HG03469 (cell line): ENCODE measurements at regions not wholly inside any gene's neighbourhood (a gene's known extent, or its start where the extent isn't known, plus 50 kb on each side); places are given as distances from the start of the nearest gene placed in this dataset.
"Not testable (repeated sequence)": the region's sequence is repeated elsewhere in the genome, so short reads cannot be mapped to it uniquely, and the experiment has no call there.

ENCODE experiments used
- ATAC-seq: cut with Tn5 transposase; IDR thresholded peaks from one replicate; pipeline ENCODE4 v1.9.1; 2021; ENCODE audit warnings: mild to moderate bottlenecking, moderate library complexity, moderate number of reproducible peaks; ENCODE audit not compliant: unreplicated experiment

DNA sequence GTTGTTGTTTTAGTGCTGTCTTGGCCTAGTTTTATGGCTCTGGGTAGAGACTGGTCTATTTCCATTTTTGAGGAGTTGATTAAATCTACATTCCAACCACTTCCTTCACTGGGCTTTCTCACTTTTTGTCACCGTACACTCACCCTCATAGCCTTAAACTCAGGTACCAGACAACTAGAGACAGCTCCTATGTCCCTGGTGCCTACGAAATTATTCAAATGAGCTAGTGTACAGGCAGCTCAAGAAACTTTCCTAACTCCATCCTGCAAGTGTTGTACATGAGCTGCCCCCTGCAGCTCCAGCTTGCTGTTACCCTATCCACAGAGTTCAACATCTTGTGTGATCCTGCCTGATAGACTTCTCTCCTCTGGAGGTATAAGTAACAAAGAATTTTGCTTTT, 704.8 kb upstream of the RGS18 start:
- no peak for ATAC-seq

GRCh38 chr1:191457889-191458288, 700.4 kb upstream of the RGS18 start:
- no peak for ATAC-seq

GRCh38 chr1:191460234-191460633, 698.0 kb upstream of the RGS18 start:
- no peak for ATAC-seq

DNA sequence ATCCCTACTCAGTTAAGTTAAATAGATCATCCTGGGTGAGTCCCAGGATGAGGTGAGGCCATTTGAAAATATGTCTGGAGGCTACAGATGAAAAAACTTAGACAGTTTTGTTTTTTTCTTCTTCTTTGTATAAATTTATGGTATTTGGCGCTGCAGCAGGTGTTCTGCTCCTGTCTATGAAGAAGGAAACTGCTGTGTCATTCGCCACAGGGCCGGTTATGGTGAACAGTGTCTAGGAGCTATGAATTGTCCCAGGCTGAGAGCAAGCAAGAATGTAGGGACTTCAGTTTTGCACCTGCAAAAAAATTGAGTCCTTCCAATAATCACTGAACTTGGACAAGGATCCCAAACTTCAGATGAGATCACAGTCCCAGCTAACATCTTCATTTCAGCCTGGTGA, 674.3 kb upstream of the RGS18 start:
- ATAC-seq: no peak

DNA sequence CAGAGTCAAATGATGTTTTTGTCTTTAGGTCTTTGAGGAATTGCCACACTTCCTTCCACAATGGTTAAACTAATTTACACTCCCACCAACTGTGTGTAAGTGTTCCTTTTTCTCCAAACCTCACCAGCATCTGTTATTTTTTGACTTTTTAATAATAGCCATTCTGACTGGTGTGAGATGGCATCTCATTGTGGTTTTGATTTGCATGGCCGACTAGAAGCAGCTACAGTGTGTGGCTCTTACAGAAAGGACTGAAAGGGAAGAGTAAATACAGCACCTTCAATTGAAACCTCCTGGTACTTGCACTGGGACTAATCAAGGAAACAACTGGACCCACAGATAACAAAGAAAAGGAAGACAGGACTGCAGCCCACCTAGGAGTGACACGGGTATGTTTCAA, 668.0 kb upstream of the RGS18 start:
- no peak for ATAC-seq

DNA sequence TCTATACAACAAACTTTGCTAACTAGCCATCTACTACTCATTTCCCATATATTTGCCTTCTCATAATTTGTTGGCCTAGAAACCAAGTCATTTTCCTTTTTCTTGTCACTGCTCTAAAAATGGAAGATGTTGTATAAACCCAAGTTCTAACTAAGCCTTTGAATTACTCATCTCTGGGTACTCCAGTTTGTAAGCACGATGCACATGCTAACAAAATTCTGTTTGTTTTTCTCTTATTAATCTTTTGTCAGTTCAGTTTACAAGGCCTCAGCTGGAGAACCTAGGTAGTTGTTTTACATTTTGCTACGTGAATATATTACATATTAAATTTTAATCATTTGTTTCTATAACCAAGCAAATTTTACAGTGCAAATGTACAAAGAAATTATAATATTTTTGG, 663.2 kb upstream of the RGS18 start:
- no peak for ATAC-seq

GRCh38 chr1:191498318-191498717, 659.9 kb upstream of the RGS18 start:
- no peak for ATAC-seq

- no peak for ATAC-seq
Observed at GRCh38 chr1:191498825-191499224, 659.4 kb upstream of the RGS18 start.

DNA sequence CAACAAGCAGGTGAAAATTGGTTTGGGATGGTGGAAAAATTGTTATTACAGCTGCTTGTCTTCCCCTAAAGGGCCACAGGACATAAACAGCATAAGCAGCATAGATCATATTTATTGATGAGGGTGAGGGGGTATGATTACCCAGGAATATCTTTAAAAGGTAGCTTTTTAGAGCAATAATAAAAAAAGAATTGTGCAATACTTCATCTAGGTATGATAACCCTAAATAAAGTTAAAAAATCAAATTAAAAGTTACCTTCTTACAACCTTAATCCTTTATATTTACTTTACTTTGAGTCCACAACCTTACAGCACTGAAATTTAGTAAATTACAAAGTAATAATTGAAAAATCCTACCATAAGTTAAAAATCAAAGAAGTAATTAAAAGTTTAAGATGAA, 653.3 kb upstream of the RGS18 start:
- ATAC-seq: no peak

GRCh38 chr1:191508239-191508638, 650.0 kb upstream of the RGS18 start:
- no peak for ATAC-seq

- ATAC-seq: not testable (repeated sequence)
Observed at GRCh38 chr1:191511480-191511879, 646.8 kb upstream of the RGS18 start.

DNA sequence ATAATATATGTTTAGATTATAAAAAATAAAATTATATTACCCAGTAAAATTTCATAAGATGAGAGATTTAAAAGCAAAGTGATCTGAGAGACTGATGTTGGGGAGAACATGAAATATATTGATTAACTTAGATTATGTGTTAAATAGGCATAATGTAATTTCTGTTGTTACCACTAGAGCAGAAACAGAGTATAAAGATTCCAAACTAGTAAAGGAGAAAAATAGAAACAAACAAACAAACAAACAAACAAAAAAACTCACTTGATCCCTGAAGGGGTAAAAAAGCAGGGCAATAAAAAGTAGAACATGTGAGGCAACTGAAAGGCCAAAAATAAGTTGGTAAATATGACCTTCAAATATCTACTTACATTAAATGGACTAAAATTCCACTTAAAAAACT, 640.4 kb upstream of the RGS18 start:
- no peak for ATAC-seq

DNA sequence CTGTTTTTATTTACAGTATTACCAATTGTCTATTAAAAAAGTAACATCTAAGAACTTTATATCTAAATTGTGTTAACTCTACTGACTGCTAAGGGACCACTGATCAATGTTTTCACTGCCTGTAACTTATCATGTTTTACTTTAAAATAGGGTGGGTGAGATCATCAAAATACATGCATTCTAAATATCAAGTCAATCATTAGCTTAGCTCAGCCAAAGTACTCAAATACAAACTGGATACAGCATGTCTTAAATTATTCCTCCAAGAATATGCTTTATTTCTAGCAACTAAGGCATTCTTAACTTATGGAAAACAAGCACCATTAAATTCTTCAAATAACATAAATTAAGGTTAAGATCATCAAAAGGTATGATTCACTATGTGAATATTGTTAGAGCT, 638.7 kb upstream of the RGS18 start:
- ATAC-seq: no peak

- ATAC-seq: no peak
Observed at GRCh38 chr1:191520345-191520744, 637.9 kb upstream of the RGS18 start.

GRCh38 chr1:191525944-191526343, 632.3 kb upstream of the RGS18 start:
- ATAC-seq: not testable (repeated sequence)

- ATAC-seq: no peak
Observed at GRCh38 chr1:191528275-191528674, 630.0 kb upstream of the RGS18 start.

DNA sequence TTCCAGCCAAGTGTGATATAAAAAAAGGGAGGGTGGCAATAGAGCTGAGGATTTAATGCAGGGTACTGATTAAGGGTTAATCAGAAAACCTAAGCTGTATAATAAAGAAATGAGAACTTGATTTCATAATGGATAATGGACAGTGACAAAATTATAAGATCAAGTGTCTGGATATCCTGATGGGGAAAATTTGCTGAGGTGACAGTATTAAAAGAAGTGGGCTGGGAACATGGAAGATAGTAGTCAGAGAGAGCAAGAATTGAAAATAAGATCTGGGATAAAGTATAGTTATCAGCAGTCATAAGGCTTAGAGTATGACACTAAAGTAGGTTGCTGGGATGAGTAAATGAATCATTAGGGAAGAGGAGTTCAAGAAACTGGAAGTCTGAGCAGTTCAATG, 627.3 kb upstream of the RGS18 start:
- no peak for ATAC-seq

DNA sequence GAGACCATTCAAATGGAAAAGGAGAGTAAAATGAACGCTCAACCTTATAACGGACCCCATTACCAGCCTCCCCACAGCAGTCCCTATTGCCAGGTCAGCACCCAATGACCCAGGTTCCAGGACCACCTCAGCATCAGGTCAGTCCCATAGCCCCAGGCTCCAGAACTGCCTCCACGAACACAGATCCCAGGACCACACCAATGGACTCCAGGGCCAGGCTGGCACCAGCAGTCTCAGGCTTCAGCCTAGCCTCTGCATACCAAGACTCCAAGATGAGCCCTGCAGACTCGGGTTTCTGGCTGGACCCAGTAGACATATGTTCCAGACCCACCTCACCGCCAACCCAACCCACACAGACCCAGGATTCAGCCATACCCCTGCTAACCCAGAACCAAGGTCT, 625.0 kb upstream of the RGS18 start:
- ATAC-seq: no peak

DNA sequence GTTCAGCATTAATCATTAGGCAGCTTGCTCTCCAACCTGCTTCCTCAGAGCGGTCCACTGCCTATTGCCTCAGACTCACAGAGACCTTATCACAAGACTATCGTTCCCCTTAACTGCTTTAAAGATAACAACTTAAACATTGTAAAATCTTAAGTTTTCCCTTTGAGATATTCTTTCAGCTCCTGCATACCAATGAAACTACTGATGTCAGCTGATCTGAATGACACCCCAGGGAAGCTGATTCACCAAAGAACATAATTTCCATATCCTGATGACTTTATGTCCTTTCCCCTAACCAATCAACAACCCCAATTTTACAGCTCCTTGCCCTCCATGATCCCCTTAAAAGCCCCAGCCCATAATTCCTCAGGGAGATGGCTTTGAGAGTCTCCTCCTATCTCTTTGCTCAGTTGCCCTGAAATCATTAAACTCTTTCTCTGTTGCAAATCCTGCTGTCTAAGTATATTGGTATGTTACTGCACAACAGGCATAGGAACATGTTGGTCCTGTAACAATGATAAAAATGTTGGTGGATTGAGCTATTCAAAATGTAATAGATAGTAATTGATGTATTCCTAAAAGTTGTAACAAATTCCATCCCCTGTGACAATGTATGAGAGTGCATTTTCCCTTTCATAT, 621.4 kb upstream of the RGS18 start:
- no peak for ATAC-seq

GRCh38 chr1:191541758-191542157, 616.5 kb upstream of the RGS18 start:
- no peak for ATAC-seq

- ATAC-seq: no peak
Observed at GRCh38 chr1:191542444-191542843, 615.8 kb upstream of the RGS18 start.

- ATAC-seq: no peak
Observed at GRCh38 chr1:191546803-191547202, 611.5 kb upstream of the RGS18 start.

- ATAC-seq: no peak
Observed at GRCh38 chr1:191551019-191551418, 607.2 kb upstream of the RGS18 start.
